CD4-positive, alpha-beta T cell (primary cell): ENCODE measurements at regions not wholly inside any gene's neighbourhood (a gene's known extent, or its start where the extent isn't known, plus 50 kb on each side); places are given as distances from the start of the nearest gene placed in this dataset.

ENCODE experiments used
- ATAC-seq: fragments of 200-7000 bp; cut with Tn5 transposase; one replicate; pipeline ENCODE4 v1.10.0; 2022; ENCODE audit warnings: mild to moderate bottlenecking; ENCODE audit not compliant: poor library complexity
- CTCF ChIA-PET: fragments of 350-600 bp; sonication (Branson Sonifier 250); formaldehyde crosslinking; loops from one replicate; lab custom pipeline; 2021; ENCODE audit warnings: antibody characterized with exemption, inconsistent platforms; lab: Charles Lee
- POLR2A ChIA-PET: fragments of 350-600 bp; sonication (Branson Sonifier 250); formaldehyde crosslinking; loops from one replicate; lab custom pipeline; 2021; ENCODE audit warnings: antibody characterized with exemption, inconsistent platforms; lab: Charles Lee
- DNase-seq, 14 experiments: peaks; one replicate each; pipeline ENCODE4 v3.0.0-alpha.2; 2013 to 2020; ENCODE audit warnings: mixed read lengths in 2 of 14
- H3K27ac ChIP-seq, 2 donors: one replicate each; pipeline versions ENCODE4 v1.5.1 to v1.7.0; 2013; ENCODE audit warnings: low read length in 2 of 2, low read depth in 1 of 2, mild to moderate bottlenecking in 1 of 2
- H3K27me3 ChIP-seq, 2 experiments: 1 replicate in 1 of 2; 2 replicates in 1 of 2; pipeline versions ENCODE4 v1.6.1 to v1.7.0; 2013; ENCODE audit warnings: low read length in 2 of 2, control low read depth in 1 of 2, mild to moderate bottlenecking in 1 of 2, moderate library complexity in 1 of 2; ENCODE audit not compliant: insufficient read depth in 2 of 2, control insufficient read depth in 1 of 2
- H3K36me3 ChIP-seq: one replicate; pipeline ENCODE4 v1.6.1; 2013; ENCODE audit warnings: low read length, control low read depth; ENCODE audit not compliant: insufficient read depth
- H3K4me1 ChIP-seq: one replicate; pipeline ENCODE4 v1.6.1; 2013; ENCODE audit warnings: low read length, control low read depth; ENCODE audit not compliant: insufficient read depth
- H3K4me3 ChIP-seq: one replicate; pipeline ENCODE4 v1.5.1; 2013; ENCODE audit warnings: mild to moderate bottlenecking, low read length, moderate library complexity
- H3K9me3 ChIP-seq, 2 experiments: 1 replicate in 1 of 2; 2 replicates in 1 of 2; pipeline versions ENCODE4 v1.6.1 to v1.7.0; 2013; ENCODE audit warnings: low read length in 2 of 2, mild to moderate bottlenecking in 2 of 2, control low read depth in 1 of 2, moderate library complexity in 1 of 2; ENCODE audit not compliant: control insufficient read depth in 1 of 2, insufficient read depth in 1 of 2
- H3K27ac Mint-ChIP-seq: one replicate; pipeline ENCODE4 v1.8.0; 2020; ENCODE audit warnings: mixed read lengths
- H3K27me3 Mint-ChIP-seq: one replicate; pipeline ENCODE4 v1.8.0; 2021; ENCODE audit warnings: mixed read lengths
- H3K36me3 Mint-ChIP-seq: one replicate; pipeline ENCODE4 v1.8.0; 2021; ENCODE audit warnings: low read depth, mixed read lengths
- H3K4me1 Mint-ChIP-seq: one replicate; pipeline ENCODE4 v1.8.0; 2021; ENCODE audit warnings: low read depth, mixed read lengths
- H3K4me3 Mint-ChIP-seq: one replicate; pipeline ENCODE4 v1.8.0; 2020; ENCODE audit warnings: mild to moderate bottlenecking, mixed read lengths
- H3K9me3 Mint-ChIP-seq: one replicate; pipeline ENCODE4 v1.8.0; 2020; ENCODE audit warnings: mixed read lengths
- intact Hi-C, 2 experiments: fragments of 100-400 bp; cut with DNase I in 1 of 2; cut with micrococcal nuclease in 1 of 2; formaldehyde crosslinking; loops; one replicate each; pipeline versions ENCODE4 v1.15.1 to v1.9.0; 2023 to 2025; cut with DNase I, micrococcal nuclease
- TF ChIP-seq, protein P1 (sequence below): fragments of 200-600 bp; IDR thresholded peaks from one replicate; pipeline ENCODE4 v1.8.0; 2022; ENCODE audit warnings: antibody characterized with exemption, mild to moderate bottlenecking

DNA sequence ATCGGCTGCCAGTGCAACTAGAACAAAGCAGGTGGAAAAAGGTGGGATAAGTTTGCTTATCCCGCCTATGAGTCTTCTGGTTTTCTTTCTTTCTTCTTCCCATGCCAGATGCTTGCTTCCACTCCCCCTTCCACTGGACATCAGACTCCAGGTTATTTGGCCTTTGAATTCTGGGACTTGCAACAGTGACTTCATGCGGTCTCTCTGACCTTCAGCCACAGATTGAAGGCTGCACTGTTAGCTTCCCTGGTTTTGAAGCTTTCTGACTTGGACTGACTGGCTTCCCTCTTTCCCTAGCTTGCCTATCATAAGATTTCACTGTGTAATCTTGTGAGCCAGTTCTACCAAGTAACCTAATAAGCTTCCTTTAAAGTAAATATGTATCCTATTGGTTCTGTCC is 878.4 kb upstream of the GJE1 start:
- Histone ChIP-seq H3K4me3 (no peak overlapping the region), H3K9me3 (no peaks in the 10 kb centered on the region), H3K36me3 (no peaks in the 10 kb centered on the region), H3K4me1 (no peaks in the 10 kb centered on the region), H3K27ac (no peak overlapping the region), H3K27me3 (no peaks in the 10 kb centered on the region)
- Mint-ChIP-seq H3K9me3 (no peaks in the 10 kb centered on the region), H3K27me3 (no peaks in the 10 kb centered on the region), H3K36me3 (no peaks in the 10 kb centered on the region), H3K4me1 (no peaks in the 10 kb centered on the region), H3K27ac (no peak overlapping the region), H3K4me3 (no peak overlapping the region)
- TF ChIP-seq, protein P1, sequence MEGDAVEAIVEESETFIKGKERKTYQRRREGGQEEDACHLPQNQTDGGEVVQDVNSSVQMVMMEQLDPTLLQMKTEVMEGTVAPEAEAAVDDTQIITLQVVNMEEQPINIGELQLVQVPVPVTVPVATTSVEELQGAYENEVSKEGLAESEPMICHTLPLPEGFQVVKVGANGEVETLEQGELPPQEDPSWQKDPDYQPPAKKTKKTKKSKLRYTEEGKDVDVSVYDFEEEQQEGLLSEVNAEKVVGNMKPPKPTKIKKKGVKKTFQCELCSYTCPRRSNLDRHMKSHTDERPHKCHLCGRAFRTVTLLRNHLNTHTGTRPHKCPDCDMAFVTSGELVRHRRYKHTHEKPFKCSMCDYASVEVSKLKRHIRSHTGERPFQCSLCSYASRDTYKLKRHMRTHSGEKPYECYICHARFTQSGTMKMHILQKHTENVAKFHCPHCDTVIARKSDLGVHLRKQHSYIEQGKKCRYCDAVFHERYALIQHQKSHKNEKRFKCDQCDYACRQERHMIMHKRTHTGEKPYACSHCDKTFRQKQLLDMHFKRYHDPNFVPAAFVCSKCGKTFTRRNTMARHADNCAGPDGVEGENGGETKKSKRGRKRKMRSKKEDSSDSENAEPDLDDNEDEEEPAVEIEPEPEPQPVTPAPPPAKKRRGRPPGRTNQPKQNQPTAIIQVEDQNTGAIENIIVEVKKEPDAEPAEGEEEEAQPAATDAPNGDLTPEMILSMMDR: no peak
- POLR2A ChIA-PET: interaction anchor here (0.6 kb wide), 1 partner anchor 41 kb away, joined by 5 read pairs; no protein-coding TSS in a partner anchor
- intact Hi-C loops: loop anchor here in 1 of 2 experiments (10.0 kb wide), 1 partner anchor 1120 kb away; no protein-coding TSS in a partner anchor
- no peak for ATAC-seq
- no peak for DNase-seq
- CTCF ChIA-PET: interaction anchor here (0.7 kb wide), 2 partner anchors 70 to 309 kb away, joined by 3 to 4 read pairs; no protein-coding TSS in a partner anchor

DNA sequence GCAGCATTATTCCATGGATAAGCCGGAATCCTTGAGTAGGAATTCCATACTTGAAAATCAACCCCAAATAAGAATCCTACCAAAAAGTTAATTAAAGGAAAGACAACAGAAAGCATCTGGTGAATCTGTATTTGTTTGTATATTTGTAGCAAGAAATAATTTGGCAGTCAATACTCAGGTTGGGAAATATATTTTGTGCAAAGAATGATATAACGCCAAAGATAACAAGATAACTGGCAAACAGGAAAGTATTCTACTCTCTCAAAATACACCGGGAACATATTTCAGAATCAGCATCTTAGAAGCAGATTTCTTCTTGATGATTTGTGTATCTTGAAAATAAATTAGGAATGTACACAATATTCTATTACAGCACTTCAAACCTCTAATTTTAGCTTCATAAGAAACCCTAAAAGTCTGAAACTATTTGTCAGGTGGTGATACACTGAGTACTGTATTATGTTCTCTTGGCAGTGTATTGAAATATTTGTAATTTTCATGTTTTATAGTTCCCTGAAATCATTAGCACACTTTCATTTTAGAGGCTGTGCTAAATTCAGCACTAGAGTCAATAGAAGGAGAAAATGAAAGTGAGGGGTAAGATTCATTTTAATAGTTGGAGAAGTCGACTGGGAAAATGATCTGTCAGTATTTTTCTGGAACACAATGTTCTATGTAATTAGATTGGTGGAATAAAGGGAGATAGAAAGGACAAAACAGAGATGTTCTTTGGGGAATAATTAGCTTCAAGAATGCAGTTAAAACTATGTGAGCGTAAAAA is 879.7 kb upstream of the GJE1 start:
- no peaks in the 10 kb centered on the region for H3K9me3 Mint-ChIP-seq
- CTCF ChIA-PET: no interaction called here
- Histone ChIP-seq H3K4me1 (no peaks in the 10 kb centered on the region), H3K9me3 (no peaks in the 10 kb centered on the region), H3K27ac (no peak overlapping the region), H3K36me3 (no peaks in the 10 kb centered on the region), H3K27me3 (no peaks in the 10 kb centered on the region), H3K4me3 (no peak overlapping the region)
- no peaks in the 10 kb centered on the region for H3K36me3 Mint-ChIP-seq
- H3K27me3 Mint-ChIP-seq: no peaks in the 10 kb centered on the region
- no peak overlapping the region for H3K4me3 Mint-ChIP-seq
- H3K4me1 Mint-ChIP-seq: no peaks in the 10 kb centered on the region
- POLR2A ChIA-PET: no interaction called here
- intact Hi-C loops: loop anchor here in 1 of 2 experiments (10.0 kb wide), 1 partner anchor 1122 kb away; no protein-coding TSS in a partner anchor
- DNase-seq: no peak
- H3K27ac Mint-ChIP-seq: no peak overlapping the region
- TF ChIP-seq, protein P1: no peak
- ATAC-seq: no peak

DNA sequence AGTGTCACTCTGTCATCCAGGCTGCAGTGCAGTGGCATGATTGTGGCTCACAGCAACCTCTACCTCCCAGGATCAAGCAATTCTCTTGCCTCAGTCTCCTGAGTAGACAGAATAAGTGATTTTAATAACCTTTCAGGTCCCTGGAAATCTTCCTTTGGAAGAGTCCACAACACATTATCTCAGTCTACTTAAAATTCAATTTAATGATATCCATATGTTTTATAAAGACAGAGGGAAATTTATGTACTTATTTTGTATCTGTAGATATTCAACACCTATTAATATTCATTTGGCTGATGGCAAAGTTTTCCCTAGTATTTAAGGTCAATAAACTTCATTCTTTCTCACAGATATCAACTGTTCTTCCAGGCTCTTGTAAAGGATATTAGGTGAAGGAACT is 881.4 kb upstream of the GJE1 start:
- Histone ChIP-seq H3K27ac (no peak overlapping the region), H3K4me1 (no peaks in the 10 kb centered on the region), H3K4me3 (no peak overlapping the region), H3K36me3 (no peaks in the 10 kb centered on the region), H3K27me3 (no peaks in the 10 kb centered on the region), H3K9me3 (no peaks in the 10 kb centered on the region)
- TF ChIP-seq, protein P1: no peak
- Mint-ChIP-seq H3K36me3 (no peaks in the 10 kb centered on the region), H3K27ac (no peak overlapping the region), H3K27me3 (no peaks in the 10 kb centered on the region), H3K4me3 (no peak overlapping the region), H3K4me1 (no peaks in the 10 kb centered on the region), H3K9me3 (no peaks in the 10 kb centered on the region)
- POLR2A ChIA-PET: no interaction called here
- no peak for ATAC-seq
- DNase-seq: no peak
- intact Hi-C loops: loop anchor here in 1 of 2 experiments (10.0 kb wide), 1 partner anchor 1124 kb away; no protein-coding TSS in a partner anchor
- CTCF ChIA-PET: interaction anchor here (0.7 kb wide), 1 partner anchor 954 kb away, joined by 3 read pairs; no protein-coding TSS in a partner anchor
